ENCODE measurements at regions not wholly inside any gene's neighbourhood (a gene's known extent, or its start where the extent isn't known, plus 50 kb on each side); places are given as distances from the start of the nearest gene placed in this dataset.

GRCh38 chr7:51633006-51633405 is 316.4 kb upstream of the COBL start:
- no peaks in the 10 kb centered on the region for H3K36me3 ChIP-seq (replicated peaks in 1 of 2; ENCODE audit: insufficient read depth in 1 of 2, low read depth in 2 of 2)
- no peak overlapping the region for H3K27ac ChIP-seq
- no peaks in the 10 kb centered on the region for H3K4me1 ChIP-seq
- no peak overlapping the region for H3K4me3 ChIP-seq
- DNase-seq = no peak
- no peaks in the 10 kb centered on the region for H3K9me3 ChIP-seq
- no peak for TF ChIP-seq CTCF (IDR thresholded peaks at IDR 0.05)
- WGBS, 2 donors = 61 to 75% methylated on average over 1 of the region's 1 CpG
- no peaks in the 10 kb centered on the region for H3K27me3 ChIP-seq
- intact Hi-C loops (cut with DNase I) = no loop called here
- ATAC-seq = no peak

DNA sequence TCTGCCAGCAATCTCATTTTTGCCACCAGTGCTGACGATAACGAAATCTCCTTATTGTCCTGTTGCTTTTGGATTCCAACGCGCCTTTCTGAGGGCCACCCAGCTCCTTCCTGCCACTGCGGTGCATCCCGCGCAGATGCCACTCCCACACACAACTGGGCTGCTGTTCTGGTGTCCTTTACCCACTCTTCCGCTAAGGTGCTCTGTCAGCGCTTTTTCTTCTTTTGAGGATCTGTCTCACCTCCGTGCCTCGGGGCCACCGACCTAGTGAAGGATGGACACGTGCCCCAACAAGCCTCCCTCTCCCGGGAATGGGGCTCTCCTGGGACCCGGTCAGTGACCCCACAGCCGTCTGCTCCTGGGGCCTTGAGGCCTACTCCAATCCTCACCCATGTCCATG is 314.3 kb upstream of the COBL start:
- H3K36me3 ChIP-seq (replicated peaks in 1 of 2; ENCODE audit: insufficient read depth in 1 of 2, low read depth in 2 of 2) = no peaks in the 10 kb centered on the region

DNA sequence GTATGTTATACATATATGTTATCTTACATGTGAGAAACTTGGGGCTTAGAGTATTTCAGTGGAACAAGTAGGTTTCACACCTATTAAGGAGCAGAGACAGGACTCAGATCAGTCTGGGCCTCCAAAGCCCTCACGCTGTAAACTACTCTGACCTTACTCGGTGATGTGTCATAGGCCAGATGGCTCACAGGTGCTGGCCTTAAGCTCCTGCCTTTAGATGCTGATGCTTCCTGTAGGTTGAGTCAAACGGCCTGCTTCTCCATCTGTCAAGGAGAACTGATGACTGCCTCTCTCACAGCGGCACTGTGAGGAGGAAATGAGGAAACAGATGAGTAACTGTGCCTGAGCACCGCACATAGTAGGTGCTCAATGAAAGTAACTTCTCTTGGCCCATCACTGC is 312.6 kb upstream of the COBL start:
- intact Hi-C loops (cut with DNase I) = no loop called here
- 65 to 72% methylated on average over 5 of the region's 5 CpGs for WGBS, 2 donors
- DNase-seq = no peak
- Histone ChIP-seq H3K9me3 (no peaks in the 10 kb centered on the region), H3K27me3 (no peaks in the 10 kb centered on the region), H3K36me3 (replicated peaks in 1 of 2; ENCODE audit: insufficient read depth in 1 of 2, low read depth in 2 of 2) (no peaks in the 10 kb centered on the region), H3K27ac (no peak overlapping the region), H3K4me3 (no peak overlapping the region), H3K4me1 (no peaks in the 10 kb centered on the region)
- no peak for TF ChIP-seq CTCF (IDR thresholded peaks at IDR 0.05)
- TF ChIP-seq POLR2A (IDR thresholded peaks at IDR 0.05) = no peak
- ATAC-seq = no peak

More for the DNA sequence above, 314.3 kb upstream of the COBL start:
- DNase-seq = no peak
- no peaks in the 10 kb centered on the region for H3K4me1 ChIP-seq
- WGBS, 2 donors = 80% methylated on average over 16 of the region's 16 CpGs
- intact Hi-C loops (cut with DNase I) = no loop called here
- no peak overlapping the region for H3K27ac ChIP-seq
- ATAC-seq = no peak
- H3K4me3 ChIP-seq = no peak overlapping the region
- no peaks in the 10 kb centered on the region for H3K27me3 ChIP-seq
- TF ChIP-seq CTCF (IDR thresholded peaks at IDR 0.05) (no peak), POLR2A (IDR thresholded peaks at IDR 0.05) (no peak)
- no peaks in the 10 kb centered on the region for H3K9me3 ChIP-seq

GRCh38 chr7:51621956-51622355 is 305.3 kb upstream of the COBL start:
- H3K9me3 ChIP-seq = no peaks in the 10 kb centered on the region
- 60 to 75% methylated on average over 2 of the region's 2 CpGs for WGBS, 2 donors
- no peak overlapping the region for H3K4me3 ChIP-seq
- intact Hi-C loops (cut with DNase I) = no loop called here
- no peaks in the 10 kb centered on the region for H3K4me1 ChIP-seq
- no peak for ATAC-seq
- no peaks in the 10 kb centered on the region for H3K27me3 ChIP-seq
- H3K36me3 ChIP-seq (replicated peaks in 1 of 2; ENCODE audit: insufficient read depth in 1 of 2, low read depth in 2 of 2) = no peaks in the 10 kb centered on the region
- no peak overlapping the region for H3K27ac ChIP-seq
- no peak for DNase-seq
- TF ChIP-seq CTCF (IDR thresholded peaks at IDR 0.05) (no peak), POLR2A (IDR thresholded peaks at IDR 0.05) (no peak)

DNA sequence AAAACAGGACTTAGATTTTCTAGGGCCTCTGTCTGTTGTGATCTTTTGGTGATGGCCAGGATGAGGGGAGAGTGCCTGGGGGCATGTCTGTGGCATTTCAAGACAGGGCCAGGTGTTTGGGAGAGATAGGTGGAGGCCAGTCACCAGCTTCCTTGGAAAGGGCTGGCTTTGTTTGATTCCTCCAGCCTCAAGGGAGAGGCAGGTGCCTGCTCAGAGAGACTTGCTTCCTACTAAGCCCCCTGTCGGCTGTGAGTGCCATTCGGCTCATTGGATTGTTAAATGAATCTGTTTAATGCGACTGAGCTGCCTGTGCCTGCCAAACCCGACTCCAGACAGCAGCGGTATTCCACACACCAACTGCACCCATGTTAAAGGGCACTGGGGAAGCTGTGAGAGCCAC is 304.1 kb upstream of the COBL start:
- no peaks in the 10 kb centered on the region for H3K4me1 ChIP-seq
- H3K36me3 ChIP-seq (replicated peaks in 1 of 2; ENCODE audit: insufficient read depth in 1 of 2, low read depth in 2 of 2) = no peaks in the 10 kb centered on the region
- WGBS, 2 donors = 21 to 45% methylated on average over 3 to 5 of the region's 5 CpGs
- TF ChIP-seq CTCF (IDR thresholded peaks at IDR 0.05) (no peak), POLR2A (IDR thresholded peaks at IDR 0.05) (no peak)
- H3K27ac ChIP-seq = no peak overlapping the region
- no peak overlapping the region for H3K4me3 ChIP-seq
- no peaks in the 10 kb centered on the region for H3K27me3 ChIP-seq
- no peak for DNase-seq
- intact Hi-C loops (cut with DNase I) = no loop called here
- no peaks in the 10 kb centered on the region for H3K9me3 ChIP-seq
- ATAC-seq = no peak

Measured in body of pancreas (tissue), 4 donors.